HG02763 (cell line): ENCODE measurements at regions not wholly inside any gene's neighbourhood (a gene's known extent, or its start where the extent isn't known, plus 50 kb on each side); places are given as distances from the start of the nearest gene placed in this dataset.

Experiments
- ATAC-seq: cut with Tn5 transposase; IDR thresholded peaks from one replicate; pipeline ENCODE4 v1.9.1; 2021; ENCODE audit warnings: mild to moderate bottlenecking, moderate library complexity; ENCODE audit not compliant: unreplicated experiment

GRCh38 chr2:177314722-177315264, 50.3 kb upstream of the NFE2L2 start:
- no peak for ATAC-seq

DNA sequence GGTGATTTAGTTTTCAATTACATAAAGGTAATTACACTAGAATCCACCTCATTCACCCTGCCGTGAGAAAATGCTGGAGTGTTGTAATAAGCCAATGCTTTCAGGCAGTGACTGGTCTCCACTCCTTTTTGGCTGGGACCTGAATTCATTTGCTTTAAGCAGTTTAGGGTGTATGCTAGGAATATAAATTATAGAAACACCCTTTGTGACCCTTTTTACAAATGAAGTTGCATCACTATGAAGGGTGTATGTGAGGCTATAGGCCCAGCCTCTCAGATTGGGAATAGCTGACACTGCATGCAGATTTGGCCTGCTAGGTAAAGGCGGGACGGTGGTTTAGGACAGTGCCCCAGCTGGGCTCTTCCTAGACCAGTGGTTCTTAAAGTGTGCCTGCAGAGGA, 50.8 kb upstream of the NFE2L2 start:
- ATAC-seq, result no peak

DNA sequence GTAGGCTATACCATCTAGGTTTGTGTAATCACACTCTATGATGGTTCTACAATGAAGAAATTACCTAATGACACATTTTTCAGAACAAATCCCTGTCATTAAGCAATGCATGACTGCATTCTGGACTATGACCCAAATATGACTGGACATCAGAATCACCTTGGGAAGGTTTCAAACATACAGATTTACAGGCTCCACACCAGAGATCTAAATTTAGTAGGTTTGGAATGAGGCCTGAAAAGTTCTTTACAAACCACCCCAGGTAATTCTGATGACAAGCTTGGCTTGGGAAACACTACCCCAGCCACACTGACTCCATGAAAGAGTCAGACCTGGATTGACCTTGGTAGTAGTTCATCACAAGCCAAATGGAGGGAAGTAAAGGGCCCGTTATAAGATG, 52.2 kb upstream of the NFE2L2 start:
- ATAC-seq, result no peak

GRCh38 chr2:177317443-177317842, 52.9 kb upstream of the NFE2L2 start:
- no peak for ATAC-seq

GRCh38 chr2:177317857-177318256, 53.3 kb upstream of the NFE2L2 start:
- no peak for ATAC-seq

GRCh38 chr2:177318613-177319012, 54.1 kb upstream of the NFE2L2 start:
- ATAC-seq, result no peak

DNA sequence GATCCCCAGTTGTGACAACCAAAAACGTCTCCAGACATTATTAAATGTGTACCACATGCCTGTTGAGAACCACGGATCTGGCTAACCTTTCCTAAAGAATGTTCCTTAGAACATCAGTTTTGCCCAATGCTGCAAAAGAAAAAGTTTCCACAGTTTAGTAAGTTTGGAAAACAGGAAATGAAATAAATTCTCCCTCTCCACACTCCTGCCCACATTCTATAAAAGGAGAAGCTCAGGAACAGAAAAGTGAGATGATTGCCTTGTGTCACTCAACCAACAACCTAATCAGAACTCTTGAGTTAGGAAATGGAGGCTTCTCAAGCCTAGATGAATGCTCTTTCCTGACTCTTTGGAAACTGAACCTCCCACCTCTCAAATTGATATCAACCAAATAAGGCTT, 56.1 kb upstream of the NFE2L2 start:
- ATAC-seq, result no peak

- ATAC-seq, result no peak
Observed at GRCh38 chr2:177322801-177323261, 58.3 kb upstream of the NFE2L2 start.

DNA sequence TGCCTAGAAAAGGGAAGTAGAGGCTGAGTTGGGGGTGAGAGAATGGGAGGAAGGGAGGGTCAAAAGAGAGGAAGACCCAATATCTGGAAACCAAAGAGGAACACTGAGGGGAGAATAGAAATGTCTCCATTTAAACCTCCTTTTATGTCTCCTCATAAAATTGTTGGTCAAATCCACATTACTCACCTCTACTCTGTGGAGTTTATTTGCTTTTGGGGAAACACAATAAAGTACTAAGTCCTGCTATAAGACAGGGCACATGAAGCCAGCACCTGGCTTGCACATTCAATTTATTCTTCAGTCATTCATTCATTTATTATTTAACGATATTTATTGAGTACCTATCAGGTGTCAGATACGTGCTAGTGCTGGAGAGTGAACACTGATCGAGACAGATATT, 60.3 kb upstream of the NFE2L2 start:
- ATAC-seq, result no peak

DNA sequence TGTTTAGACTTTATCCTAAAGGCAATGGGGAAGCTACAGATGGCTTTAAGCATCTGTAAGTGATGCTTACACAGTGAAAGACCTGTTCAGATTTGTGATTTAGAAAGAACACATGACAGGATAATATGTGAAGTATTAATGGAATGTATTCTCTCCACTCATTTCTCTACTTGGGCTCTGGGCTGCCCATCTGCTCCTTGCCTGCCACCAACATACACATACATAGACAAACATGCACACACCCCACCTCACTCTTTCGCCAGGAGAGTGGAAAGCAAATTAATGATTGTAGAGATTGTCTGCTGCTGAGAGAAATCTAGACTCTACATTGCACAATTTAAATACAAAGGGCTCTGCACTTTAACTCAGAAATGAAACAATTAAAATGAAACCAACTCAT, 61.0 kb upstream of the NFE2L2 start:
- no peak for ATAC-seq

GRCh38 chr2:177326005-177326404, 61.5 kb upstream of the NFE2L2 start:
- no peak for ATAC-seq

DNA sequence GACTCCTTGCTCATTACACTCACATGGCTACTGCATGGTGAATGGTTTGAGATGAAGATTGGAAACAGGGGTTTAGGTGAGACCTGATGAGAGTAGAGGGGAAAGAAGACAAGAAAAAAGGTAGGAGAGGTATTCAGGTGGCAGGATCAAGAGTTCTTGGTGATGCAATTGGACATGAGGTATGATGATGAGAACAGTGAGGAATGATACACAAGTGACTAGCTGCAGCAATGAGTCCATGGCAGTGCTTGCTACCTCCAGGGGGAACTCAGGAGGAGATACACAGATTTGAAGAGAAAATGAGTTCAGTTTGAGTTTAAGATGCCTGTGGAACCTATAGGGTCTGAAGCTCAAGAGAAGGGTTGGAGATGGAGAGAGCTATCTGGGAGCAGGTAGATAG, 62.1 kb upstream of the NFE2L2 start:
- ATAC-seq, result no peak

- ATAC-seq, result no peak
Observed at GRCh38 chr2:177327009-177327408, 62.5 kb upstream of the NFE2L2 start.

DNA sequence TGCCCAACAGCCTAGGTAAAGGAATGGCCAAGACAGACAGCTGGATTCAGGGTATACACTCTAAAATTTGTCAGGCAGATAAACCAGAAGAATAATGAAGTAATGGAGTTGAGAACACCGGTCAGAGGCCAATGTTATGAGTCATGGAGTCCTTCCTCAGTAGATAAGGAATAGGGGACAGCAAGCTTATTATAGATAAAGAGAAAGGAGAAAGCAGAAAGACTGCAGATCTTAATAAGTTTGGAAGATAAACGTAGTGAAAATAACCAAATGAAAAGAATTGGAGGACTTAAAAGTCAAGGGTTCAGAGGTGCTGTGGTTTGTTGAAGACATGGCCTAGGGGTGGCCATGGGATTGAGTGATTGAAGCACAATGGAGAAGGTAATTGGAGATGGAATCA, 63.5 kb upstream of the NFE2L2 start:
- ATAC-seq, result no peak

DNA sequence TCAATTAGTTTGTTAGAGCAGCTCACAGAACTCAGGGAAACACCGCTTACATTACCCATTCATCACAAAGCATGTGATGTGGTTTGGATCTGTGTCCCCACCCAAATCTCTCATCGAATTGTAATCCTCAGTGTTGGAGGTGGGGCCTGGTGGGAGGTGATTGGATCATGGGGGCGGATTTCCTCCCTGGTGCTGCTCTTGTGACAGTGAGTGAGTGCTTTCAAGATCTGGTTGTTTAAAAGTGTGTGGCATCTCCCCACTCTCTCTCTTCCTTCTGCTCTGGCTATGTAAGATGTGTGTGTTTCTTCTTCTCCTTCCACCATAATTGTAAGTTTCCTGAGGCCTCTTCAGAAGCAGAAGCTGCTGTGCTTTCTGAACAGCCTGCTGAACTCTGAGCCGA, 63.5 kb upstream of the AGPS start:
- ATAC-seq, result no peak

DNA sequence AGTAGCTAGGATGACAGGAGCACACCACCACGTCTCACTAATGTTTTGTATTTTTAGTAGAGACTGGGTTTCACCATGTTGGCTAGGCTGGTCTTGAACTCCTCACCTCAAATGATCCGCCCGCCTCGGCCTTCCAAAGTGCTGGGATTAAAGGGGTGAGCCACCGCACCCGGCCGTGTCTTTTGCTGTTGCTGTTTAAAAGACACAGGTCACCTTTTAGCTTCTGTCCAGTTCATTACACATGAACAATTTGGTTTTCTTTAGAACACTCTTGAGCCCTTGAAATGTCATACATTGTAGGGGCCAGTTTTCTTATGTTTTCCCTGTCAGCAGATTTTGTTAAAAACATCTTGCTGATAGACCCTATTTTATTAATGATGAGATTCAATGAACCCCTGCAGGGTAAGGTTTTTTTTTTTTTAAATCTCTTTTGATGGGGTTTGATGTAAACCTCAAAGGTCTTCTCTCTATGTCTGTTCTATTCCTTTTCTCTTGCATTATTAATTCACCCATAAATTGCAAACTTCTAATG, 61.0 kb upstream of the AGPS start:
- no peak for ATAC-seq

- ATAC-seq, result peak; percentile 80
Observed at GRCh38 chr2:177332026-177332991, 60.3 kb upstream of the AGPS start.

GRCh38 chr2:177332992-177333388, 59.6 kb upstream of the AGPS start:
- no peak for ATAC-seq

DNA sequence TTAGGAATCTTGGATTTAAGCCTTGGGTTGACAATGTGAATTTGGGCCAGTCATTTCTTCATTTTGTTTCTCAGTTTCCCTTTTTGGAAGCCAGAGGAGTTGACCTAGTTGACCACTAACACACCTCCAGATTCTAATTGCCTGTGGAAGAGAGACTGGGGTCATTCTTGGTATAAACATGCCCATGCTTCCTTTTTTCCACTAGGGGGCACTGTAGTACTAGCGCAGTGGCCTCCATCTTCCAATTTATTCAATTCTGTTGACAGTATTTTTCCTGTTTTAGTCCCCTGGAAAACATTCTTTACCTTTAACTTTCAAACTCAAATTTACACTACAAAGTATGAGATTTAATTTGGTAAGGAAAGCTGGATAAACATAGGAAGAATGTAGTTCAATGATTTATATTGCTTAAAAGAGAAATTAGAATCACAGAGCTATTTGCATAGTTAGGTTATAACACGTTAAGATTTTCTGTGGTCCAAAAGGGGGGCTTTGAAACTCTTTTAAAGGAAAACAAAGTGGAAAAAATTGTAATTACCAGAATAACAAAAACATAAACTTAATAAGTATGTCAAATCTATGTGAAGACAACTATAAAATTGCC, 57.5 kb upstream of the AGPS start:
- no peak for ATAC-seq

DNA sequence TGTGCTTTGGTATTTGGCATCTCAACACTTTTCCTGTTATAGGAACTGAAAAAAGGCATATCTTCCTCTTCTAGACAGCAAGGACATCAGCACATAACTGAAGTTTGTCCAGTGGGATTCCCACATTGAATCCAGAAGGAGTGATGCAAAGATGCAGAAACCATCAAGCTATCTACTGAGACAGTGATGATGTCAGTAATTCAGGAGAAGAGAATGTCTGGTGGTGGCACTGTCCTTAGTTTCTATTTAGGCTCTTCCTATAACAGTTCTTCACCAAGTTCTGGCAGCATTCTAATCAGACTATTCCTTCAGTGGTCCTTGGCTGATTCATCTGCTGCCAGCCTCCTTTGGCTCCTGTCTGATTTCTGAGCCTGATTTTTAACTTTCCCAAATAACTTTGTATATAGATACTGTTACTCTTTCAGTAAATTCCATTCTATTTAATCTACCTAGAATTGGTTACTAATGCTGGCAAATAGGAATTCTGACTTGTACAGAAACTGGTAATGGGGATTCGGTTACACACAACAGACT, 56.6 kb upstream of the AGPS start:
- ATAC-seq, result no peak

- ATAC-seq, result no peak
Observed at GRCh38 chr2:177338177-177338721, 54.3 kb upstream of the AGPS start.
